ENCODE measurements at regions not wholly inside any gene's neighbourhood (a gene's known extent, or its start where the extent isn't known, plus 50 kb on each side); places are given as distances from the start of the nearest gene placed in this dataset.

DNA sequence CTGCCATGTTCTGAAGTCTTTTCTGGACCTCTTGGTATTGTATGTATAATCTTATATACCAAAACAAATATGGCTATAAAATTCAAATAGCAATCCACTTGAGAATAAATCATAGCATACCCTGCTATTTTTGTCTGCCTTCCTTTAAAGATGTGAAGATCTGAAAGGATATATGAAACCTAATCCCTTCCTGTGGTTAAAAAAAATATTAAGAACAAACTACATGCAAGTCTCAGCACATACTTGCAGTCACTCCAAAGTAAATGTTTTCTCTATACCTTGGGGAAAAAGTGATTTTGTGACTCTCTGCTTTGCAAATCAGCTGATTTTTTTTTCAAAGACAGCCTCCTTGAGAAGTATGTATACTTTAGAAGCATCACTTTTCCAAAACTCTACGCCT is 322.9 kb downstream of the ANKRD50 start:
- no peak for DNase-seq

GRCh38 chr4:124390861-124391260 is 321.7 kb downstream of the ANKRD50 start:
- no peak for DNase-seq

DNA sequence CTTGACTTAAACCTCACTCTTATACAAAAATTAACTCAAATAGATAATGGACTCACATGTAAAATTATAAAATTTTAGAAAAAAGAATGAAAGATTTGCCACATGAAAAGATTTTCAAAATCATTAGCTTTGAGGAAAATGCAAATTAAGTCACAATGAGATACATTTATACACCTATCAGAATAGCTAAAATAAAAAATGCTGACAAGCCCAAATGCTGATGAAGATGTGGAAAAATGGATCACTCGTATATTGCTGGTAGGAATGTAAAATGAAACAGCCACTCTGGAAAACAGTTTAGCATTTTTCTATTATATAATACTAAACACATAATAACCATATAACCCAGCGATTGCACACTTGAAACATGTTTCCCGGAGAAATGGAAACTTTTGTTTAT is 316.2 kb downstream of the ANKRD50 start:
- DNase-seq: no peak

GRCh38 chr4:124401606-124402005 is 310.9 kb downstream of the ANKRD50 start:
- no peak for DNase-seq

GRCh38 chr4:124409044-124409443 is 303.5 kb downstream of the ANKRD50 start:
- no peak for DNase-seq

DNA sequence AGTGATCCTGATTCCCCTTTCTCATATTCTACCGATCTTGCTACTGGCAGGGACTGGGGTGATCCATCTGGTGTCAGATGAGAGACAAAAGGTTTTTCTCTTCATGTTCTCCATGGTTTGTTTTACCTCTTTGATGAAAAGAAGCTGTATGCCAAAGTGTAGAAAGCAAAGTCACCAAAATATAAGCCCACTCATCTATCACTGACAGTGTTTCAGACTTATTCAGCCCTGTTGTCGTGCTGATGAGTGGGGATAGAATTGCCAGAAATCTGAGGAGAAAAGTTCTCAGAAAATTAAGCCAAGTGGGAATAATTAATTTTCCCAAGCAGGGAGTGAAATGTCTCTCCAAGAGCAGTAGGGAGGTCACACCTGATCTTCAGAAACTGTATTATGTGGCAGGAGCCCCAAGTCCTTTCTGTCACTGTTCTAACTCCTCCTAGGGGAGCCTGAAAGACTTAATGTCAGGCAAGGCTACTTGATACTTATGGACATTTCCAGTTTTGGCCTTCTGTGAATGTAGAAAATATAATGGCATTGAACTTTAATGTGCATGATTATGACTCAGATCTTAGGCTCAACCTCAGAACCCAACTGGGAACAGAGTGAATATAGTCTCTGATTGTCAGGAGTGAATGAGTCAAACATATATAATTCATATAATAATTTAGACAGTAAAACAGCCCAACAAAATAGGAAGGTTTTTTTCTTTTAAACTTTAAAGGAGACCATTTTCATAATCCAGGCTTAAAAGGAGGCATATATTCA is 298.1 kb downstream of the ANKRD50 start:
- no peak for DNase-seq

- no peak for DNase-seq
Observed at GRCh38 chr4:124415146-124415545, 297.4 kb downstream of the ANKRD50 start.

DNA sequence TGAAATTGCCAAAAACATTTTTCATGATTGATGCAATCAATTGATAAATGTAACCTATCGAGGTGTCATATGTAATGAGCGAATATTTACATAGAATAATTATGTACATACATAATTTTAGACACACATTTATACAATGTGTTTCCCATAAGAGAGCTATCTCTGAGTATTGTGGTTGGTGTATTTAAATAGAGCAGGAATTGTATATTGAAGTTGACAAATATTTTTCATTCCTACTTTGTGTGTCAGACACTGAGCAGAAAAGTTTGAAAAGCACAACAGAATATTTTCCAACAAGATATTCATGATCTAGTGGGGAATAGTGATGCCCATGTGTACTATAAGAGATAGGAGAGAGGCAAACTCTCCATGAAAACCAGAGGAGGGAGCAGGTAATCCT is 295.2 kb downstream of the ANKRD50 start:
- DNase-seq: no peak

DNA sequence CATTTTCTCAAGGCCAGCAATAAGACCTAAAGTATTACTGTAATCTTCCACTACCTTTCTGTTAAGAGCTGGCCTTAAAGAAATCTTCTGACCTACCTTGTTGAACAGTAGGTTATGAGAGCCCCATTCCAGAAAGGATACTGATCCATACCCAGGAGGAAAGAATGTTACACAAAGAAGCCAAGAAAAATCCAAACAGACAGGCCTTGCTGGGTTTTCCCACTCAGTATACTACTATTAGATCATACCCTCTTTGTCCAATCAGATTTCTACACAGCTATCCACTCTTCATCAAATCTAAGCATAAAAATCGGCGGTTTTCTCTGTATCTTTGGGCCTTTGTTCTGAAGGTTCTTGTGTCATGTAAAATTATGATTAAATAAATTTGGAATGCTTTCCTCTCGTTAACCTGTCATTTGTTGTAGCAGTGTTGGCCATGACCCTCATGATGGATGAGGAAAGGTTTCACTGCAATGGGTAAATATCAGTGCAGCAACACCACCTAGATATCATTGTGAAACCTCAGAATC is 292.3 kb downstream of the ANKRD50 start:
- no peak for DNase-seq

DNA sequence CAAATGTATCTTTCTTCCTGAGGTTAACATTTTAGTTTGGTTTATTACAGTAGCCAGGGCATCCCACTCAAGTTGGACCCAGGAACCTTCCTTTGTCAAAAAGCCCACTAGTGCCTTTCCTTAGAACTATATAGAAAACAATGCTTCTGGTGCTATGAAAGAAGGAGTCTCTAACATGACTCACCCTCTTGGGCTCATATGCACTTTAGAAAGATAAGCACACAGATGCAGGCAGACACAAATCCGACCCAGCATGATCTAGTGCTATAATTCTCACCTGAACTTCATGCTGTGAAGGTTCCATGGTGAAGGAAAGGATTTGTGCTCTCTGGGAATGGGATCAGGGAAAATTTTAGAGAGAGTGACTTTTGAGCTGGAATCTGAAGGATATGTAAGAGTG is 289.4 kb downstream of the ANKRD50 start:
- DNase-seq: no peak

DNA sequence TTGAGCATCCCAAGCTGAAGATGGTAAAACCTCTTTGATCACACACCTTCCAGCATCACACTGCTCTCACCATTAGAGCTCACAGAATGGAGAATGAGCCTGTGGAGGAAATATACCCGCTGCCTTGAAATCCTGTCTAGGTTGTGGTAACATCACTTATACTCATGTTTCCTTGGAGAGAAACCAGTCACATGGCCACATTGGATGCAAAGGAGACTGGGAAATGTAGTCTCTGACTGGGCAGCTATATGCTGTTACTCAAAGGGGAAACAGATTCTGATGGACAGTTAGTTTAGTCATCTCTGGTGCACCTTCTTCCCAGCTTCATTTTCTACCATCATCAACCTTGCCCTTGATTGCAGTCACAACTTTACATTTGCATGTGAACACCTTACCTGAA is 286.3 kb downstream of the ANKRD50 start:
- no peak for DNase-seq

- no peak for DNase-seq
Observed at GRCh38 chr4:124427095-124427767, 285.3 kb downstream of the ANKRD50 start.

GRCh38 chr4:124428648-124429047 is 283.9 kb downstream of the ANKRD50 start:
- no peak for DNase-seq

DNA sequence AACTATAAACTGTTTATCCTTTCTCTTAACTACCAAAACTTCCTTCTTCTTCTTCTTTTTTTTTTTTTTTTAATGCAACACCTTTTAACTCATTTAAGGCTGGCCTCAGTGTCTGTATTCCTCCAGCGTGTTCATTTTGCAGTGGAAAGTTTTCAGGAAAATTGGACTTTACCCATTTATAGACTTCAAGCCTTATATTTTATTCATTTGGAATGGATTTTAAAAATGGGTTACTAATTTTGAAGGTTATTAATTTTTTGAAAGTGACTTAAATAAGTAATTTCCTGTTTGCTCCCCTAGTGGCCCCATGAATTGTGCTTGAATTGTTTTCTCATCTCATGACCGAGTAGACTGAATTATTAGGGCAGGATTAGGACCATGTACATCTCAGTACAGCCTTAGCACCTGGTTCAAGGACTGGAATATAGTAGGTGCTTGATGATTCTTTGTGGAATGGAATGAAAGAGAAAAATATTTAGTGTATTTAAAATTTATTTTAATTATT is 282.7 kb downstream of the ANKRD50 start:
- no peak for DNase-seq

DNA sequence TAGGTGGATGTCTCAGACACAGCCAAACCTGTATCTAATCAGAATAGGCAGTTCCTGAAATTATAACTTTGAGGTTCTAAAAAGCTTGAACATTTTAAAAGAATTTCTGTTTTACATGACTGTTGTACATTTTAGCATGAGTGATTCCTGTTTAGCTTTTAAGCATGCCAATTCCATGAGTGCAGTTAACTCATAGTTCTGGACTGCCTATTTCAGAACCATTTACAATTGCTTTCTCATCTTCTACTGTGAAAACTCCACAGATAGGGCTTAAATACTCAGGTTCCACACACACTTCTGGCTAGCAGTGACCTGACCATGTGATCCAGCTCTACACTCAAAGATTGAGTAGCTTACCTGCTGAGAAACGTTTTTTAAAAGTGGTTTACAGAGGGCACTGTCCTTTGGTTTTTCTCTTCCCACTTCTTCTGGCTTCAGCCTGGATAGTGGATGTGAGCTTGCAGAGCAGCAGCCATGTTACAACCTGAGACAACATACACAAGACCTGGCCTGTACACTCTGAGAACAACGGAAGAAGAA is 280.8 kb downstream of the ANKRD50 start:
- DNase-seq: no peak

- no peak for DNase-seq
Observed at GRCh38 chr4:124432500-124432899, 280.0 kb downstream of the ANKRD50 start.

- no peak for DNase-seq
Observed at GRCh38 chr4:124433044-124433443, 279.5 kb downstream of the ANKRD50 start.

- no peak for DNase-seq
Observed at GRCh38 chr4:124433500-124433899, 279.0 kb downstream of the ANKRD50 start.

DNA sequence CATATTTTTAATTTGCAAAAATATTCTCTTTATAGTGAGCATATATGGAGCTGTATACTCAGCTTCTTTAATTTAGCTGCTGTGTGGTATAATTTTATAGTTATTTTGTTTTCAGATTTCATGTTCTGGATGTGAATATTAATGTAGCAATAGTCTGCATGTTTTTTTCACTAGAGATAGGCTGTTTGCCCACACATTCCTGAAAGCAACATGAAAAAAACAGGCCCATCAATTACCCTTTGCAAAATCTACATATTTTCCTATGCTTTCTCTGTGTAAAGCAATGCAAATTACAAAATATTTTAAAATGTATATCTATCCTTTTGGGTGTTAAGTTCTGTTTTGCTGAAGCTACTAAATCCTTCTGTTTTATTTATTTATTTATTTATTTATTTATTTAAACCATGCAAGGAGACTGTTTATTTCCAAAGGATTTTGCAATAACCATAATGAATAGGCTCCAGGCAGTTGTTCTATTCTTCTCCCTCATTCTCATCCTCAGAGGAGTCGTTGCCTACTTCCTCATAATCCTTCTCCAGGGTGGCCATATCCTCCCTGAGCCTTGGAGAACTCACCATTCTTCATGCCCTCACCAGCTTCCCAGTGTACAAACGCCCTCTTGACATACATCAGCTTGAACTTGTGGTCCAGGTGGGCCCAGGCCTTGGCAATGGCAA is 277.1 kb downstream of the ANKRD50 start:
- no peak for DNase-seq

- no peak for DNase-seq
Observed at GRCh38 chr4:124437853-124438495, 274.6 kb downstream of the ANKRD50 start.

- DNase-seq: no peak
Observed at GRCh38 chr4:124445071-124445470, 267.5 kb downstream of the ANKRD50 start.

DNA sequence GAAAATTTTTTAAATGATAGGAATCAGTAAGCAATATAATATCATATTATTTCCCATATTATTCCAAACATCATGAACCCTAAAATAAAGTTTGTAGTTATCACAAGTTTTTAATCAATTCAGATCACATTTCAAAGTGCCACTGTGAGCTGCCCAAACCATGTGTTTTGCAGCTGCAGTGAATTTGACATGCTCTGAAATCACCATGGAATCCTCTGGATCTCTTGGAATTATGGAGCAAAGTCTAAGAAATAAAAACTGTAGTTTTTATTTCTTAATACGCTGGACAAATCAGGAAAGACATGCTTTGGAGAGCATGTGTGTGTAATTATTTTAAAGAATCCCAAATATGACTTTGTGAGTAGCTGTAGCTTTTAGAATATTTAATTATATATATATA is 262.7 kb downstream of the ANKRD50 start:
- DNase-seq: no peak

GRCh38 chr4:124450851-124451250 is 261.7 kb downstream of the ANKRD50 start:
- no peak for DNase-seq

All from Kasumi-1 (cell line).